HG02610 (cell line): ENCODE measurements at regions not wholly inside any gene's neighbourhood (a gene's known extent, or its start where the extent isn't known, plus 50 kb on each side); places are given as distances from the start of the nearest gene placed in this dataset.

Experiments
- ATAC-seq: cut with Tn5 transposase; IDR thresholded peaks from one replicate; pipeline ENCODE4 v1.9.1; 2021; ENCODE audit warnings: mild to moderate bottlenecking, moderate library complexity; ENCODE audit not compliant: unreplicated experiment

DNA sequence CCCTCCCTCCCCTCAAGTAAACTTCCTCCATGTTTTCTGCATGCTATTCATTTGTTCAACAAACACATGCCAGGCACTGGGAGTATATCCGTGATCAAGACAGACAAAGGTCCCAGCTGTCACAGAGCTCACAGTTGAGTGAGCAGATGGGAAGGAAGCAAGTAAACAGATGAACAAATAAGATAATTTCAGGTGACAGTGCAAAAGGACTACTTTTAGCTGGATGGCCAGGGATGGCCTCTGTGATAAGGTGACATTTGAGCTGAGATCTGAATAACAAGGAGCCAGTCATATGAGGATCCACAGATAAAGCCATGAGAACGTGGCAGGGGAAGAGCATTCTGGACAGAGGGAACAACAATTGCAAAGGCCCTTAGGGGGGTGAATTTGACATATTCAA, 121.7 kb upstream of the RAD23B start:
- no peak for ATAC-seq

DNA sequence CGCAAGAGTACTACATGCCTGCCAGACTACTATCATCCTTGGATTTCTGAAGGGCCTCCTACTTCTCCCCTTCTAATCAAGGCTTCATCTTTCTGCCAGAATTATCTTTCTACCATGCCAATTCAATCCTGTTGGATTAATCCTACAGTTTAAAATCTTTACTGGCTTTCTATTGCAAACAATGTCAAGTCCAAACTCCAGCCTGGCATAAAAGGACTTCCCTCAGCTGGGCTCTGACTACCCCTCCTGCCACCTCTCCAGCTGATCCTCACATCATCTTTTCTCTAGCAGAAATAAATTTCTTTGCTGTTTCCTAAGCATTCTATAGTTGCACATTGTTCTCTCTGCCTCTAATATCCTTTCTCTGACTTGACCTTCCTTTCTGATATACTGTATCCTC, 119.7 kb upstream of the RAD23B start:
- ATAC-seq, result no peak

- ATAC-seq, result no peak
These were observed 113.3 kb upstream of the RAD23B start for GRCh38 chr9:107169796-107170195.

DNA sequence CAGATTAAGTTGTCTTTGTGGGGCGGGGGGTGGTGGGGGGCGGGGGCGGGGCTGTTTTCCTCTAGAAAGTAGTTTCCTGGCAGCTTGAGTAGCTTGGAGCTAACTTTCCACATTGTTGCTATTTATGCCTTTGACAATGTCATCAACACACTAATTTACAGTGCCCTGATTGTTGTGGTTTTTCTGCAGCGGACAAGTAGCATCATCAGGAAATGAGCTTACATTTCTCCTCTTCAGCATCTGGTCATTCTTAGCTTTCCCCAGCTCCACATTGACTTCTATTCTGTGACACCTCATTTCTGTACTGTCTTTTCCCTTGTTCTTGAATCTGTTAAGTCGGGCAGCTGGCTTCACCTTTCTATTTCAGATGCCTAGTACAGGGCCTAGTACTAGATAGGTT, 112.3 kb upstream of the RAD23B start:
- no peak for ATAC-seq

DNA sequence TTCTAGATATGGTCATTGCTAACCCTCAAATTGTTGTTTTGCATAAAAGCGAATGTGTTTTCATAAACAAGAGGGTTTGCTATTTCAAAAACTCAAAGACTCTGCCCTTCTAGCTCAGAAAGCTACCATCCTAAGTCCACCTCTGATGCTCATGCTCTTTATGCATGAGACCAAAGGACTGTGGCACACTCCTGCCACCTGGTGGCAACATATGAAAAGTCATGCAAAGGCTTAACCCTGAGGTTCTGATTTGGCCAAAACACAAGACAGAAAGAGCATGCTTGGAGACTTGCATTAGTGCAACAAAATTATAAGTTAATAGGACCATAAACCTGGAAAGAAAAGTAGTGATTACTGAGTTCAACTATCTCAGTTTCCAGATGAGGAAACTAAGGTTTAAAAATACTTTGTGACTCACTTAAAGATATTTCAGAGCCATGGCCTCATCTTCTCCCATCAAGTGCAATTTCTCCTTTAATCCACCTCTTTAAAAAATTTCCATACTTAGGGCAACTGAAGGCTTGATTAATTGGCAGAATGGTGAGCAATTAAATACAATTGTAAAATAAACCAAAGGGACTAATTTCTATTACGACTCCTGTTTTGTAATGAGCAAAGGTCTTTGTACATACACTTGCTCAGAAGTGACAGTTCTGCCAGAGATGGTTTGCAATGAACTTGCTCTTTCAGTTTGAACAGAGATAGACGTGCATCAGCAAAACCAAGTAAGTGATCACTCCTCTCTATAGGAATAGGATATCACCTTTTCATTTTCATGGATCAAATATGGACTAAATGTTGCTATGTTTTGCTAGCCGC, 110.7 kb upstream of the RAD23B start:
- peak; percentile 47 for ATAC-seq

GRCh38 chr9:107172979-107173347, 110.1 kb upstream of the RAD23B start:
- peak; percentile 73 for ATAC-seq

- ATAC-seq, result peak; percentile 24
These were observed 109.5 kb upstream of the RAD23B start for GRCh38 chr9:107173422-107174180.

GRCh38 chr9:107174441-107174840, 108.6 kb upstream of the RAD23B start:
- no peak for ATAC-seq

GRCh38 chr9:107175041-107175440, 108.0 kb upstream of the RAD23B start:
- ATAC-seq, result no peak

DNA sequence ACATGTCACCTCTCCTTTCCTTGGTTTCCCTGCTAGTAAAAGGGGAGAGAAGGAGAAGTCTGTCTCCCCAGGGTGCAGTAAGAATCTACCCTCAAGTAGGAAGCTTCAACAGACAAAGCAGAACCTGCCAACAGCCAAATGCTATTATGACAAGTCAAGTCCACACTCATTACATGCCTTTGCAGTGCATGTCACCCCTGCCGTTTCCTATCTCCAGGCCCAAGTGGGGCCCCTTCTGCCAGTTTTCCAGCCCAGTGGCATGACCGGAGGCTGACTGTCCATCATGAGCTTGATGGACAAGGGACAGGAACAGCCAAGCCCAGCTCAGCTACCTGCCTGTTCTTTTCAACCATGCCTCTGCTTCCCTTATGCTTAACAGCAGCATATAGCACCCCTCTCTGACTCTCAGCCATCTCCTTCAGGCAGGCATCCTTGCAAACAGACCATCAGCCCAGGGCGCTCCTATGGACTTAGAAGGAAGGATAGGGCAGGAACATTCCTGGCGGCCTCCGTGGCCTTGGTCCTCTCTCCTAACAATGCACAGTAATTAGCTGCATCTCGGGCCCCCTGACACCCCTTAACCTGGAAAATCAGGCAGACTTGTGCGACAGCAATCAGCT, 107.2 kb upstream of the RAD23B start:
- ATAC-seq, result no peak

- ATAC-seq, result no peak
These were observed 106.5 kb upstream of the RAD23B start for GRCh38 chr9:107176436-107177151.

DNA sequence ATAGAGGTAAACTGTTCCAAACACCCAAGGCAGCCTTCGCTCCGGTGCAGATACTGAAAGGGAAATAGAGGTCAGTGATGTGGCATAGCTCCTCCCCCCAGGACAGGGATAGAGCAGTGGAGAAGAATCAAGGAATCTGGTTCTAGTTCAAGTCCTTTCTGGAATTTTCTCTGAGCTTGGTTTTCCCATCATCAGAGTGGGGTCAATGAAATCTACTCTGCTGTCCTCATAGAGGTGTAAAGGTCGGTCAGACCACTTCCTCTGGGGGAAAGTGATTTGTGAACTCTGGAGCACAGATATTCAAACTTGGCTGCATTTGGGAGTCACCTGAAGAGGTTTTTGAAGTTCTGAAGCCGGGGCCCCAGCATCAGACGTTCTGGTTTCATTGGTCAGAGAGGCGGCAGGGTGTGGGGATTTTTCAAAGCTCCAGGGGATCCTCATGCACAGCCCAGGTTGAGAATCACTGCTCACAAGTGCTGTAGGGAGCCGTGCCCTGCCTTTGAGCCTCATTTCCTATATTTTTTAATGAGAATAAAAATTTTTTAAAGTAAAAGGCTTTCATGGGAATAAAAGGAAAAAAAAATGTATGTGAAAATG, 105.7 kb upstream of the RAD23B start:
- peak; percentile 38 for ATAC-seq

DNA sequence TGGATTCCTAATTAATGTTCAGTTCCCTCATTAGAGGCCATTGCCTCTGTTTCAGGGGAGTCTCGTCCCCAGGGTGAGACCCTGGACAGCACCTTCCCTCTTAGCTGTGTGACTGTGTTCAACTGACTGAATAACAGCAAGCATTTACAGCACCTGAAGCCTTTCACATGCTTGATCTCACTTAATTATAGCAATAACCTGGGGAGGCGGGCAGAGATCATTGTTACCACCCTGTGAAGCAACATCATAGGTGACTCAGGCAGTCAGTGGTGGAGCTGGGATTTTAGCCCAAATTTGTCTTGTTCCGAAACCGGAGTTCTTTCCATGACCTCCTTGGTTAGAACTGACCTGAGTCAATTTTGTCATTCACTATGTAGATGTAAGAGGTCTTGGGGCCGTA, 105.2 kb upstream of the RAD23B start:
- no peak for ATAC-seq

GRCh38 chr9:107178293-107178692, 104.8 kb upstream of the RAD23B start:
- ATAC-seq, result no peak

GRCh38 chr9:107180206-107180605, 102.9 kb upstream of the RAD23B start:
- ATAC-seq, result no peak

DNA sequence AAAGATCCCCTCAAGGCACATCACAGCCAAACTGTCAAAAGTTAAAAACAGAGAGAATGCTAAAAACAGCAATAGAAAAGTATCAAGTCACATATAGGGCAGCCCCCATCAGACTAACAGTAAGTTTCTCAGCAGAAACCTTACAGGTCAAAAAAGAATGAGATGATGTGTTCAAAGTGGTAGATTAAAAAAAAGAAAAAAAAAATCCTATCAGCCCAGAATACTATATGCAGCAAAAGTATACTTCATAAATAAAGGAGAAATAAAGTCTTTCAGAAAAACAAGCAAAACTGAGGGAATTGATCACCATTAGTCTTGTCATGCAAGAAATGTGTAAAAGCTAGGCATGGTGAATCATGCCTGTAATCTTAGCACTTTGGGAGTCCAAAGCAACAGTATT, 99.9 kb upstream of the RAD23B start:
- ATAC-seq, result no peak

- ATAC-seq, result no peak
These were observed 94.7 kb upstream of the RAD23B start for GRCh38 chr9:107188376-107188775.

GRCh38 chr9:107190061-107190935, 92.8 kb upstream of the RAD23B start:
- no peak for ATAC-seq

DNA sequence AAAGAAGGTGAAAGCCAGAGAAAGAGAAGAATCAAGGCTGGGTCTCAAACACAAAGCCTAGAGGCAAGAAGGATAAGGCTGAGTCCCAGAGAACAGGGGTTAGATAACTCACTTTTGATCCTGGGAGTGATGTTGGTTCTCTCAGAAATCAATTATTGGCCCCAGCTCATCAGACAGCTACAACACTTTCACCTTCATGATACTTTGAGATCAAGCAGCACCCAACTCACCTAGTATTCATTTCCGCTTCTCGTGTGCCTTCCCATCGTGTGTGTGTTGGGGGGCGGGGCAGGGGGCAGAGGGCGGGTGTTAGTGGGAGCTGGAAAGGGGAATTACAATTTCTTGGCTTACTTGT, 92.2 kb upstream of the RAD23B start:
- no peak for ATAC-seq

GRCh38 chr9:107193251-107193650, 89.8 kb upstream of the RAD23B start:
- ATAC-seq, result no peak
